GM10266 (cell line): ENCODE measurements at regions not wholly inside any gene's neighbourhood (a gene's known extent, or its start where the extent isn't known, plus 50 kb on each side); places are given as distances from the start of the nearest gene placed in this dataset.

Experiments
- DNase-seq: peaks from one replicate; pipeline ENCODE4 v3.0.0; 2012; ENCODE audit errors: extremely low spot score
- CTCF ChIP-seq: IDR thresholded peaks from 2 replicates; pipeline ENCODE4 v1.5.1; 2012; ENCODE audit warnings: mild to moderate bottlenecking, low read depth; ENCODE audit not compliant: control insufficient read depth, insufficient read depth; ENCODE audit errors: missing control alignments

GRCh38 chr4:31667686-31668085 is 947.5 kb downstream of the PCDH7 start:
- no peak for DNase-seq
- TF ChIP-seq CTCF: no peak

GRCh38 chr4:31674313-31674947 is 954.3 kb downstream of the PCDH7 start:
- peak; percentile 26 for TF ChIP-seq CTCF
- DNase-seq: no peak

GRCh38 chr4:31678356-31678755 is 958.2 kb downstream of the PCDH7 start:
- no peak for TF ChIP-seq CTCF
- no peak for DNase-seq

GRCh38 chr4:31682796-31683195 is 962.6 kb downstream of the PCDH7 start:
- no peak for TF ChIP-seq CTCF
- DNase-seq: no peak

- DNase-seq: no peak
- no peak for TF ChIP-seq CTCF
Measured at GRCh38 chr4:31687717-31688342, 967.7 kb downstream of the PCDH7 start.

- no peak for TF ChIP-seq CTCF
- no peak for DNase-seq
Measured at GRCh38 chr4:31692399-31692940, 972.3 kb downstream of the PCDH7 start.

GRCh38 chr4:31701256-31701655 is 981.1 kb downstream of the PCDH7 start:
- DNase-seq: no peak
- TF ChIP-seq CTCF: no peak
